SK-N-SH (cell line): ENCODE measurements at regions not wholly inside any gene's neighbourhood (a gene's known extent, or its start where the extent isn't known, plus 50 kb on each side); places are given as distances from the start of the nearest gene placed in this dataset.

ENCODE experiments used
- CTCF ChIA-PET: fragments of 300-600, 350-600 bp; formaldehyde crosslinking; extraction: SDS; loops from one replicate; lab custom pipeline; 2021; lab: Yijun Ruan, JAX
- POLR2A ChIA-PET: fragments of 350-600 bp; sonication (Branson Sonifier 250); formaldehyde crosslinking; extraction: SDS; loops from one replicate; lab custom pipeline; 2020; ENCODE audit warnings: antibody characterized with exemption, inconsistent platforms; lab: Yijun Ruan, JAX
- DNase-seq: peaks from one replicate; pipeline ENCODE4 v3.0.0; 2012
- H2AFZ ChIP-seq: fragments of 200-600 bp; sonication (generic); 2 replicates; pipeline ENCODE4 v1.8.1; 2016; ENCODE audit warnings: antibody characterized with exemption, mild to moderate bottlenecking, low read depth
- H3F3A ChIP-seq: fragments of 200-600 bp; sonication (generic); replicated peaks from 2 replicates; pipeline ENCODE3; 2016; ENCODE audit warnings: antibody characterized with exemption, mild to moderate bottlenecking; ENCODE audit not compliant: insufficient read depth
- H3K27ac ChIP-seq, 2 experiments: fragments of 200-500 bp in 1 of 2; fragments of 200-600 bp in 1 of 2; sonication (Bioruptor generic) in 1 of 2; sonication (generic), shearing (Covaris generic) in 1 of 2; 2 replicates each; pipeline versions ENCODE4 v1.5.1 to v1.6.1; 2014 to 2016; ENCODE audit warnings: low read depth in 2 of 2, inconsistent platforms in 1 of 2, low read length in 1 of 2, mild to moderate bottlenecking in 1 of 2, mixed read lengths in 1 of 2
- H3K27me3 ChIP-seq: fragments of 200-600 bp; sonication (generic), shearing (Covaris generic); 2 replicates; pipeline ENCODE4 v1.6.1; 2016; ENCODE audit warnings: mixed run types; ENCODE audit not compliant: insufficient read depth
- H3K36me3 ChIP-seq, 2 experiments: fragments of 200-500 bp in 1 of 2; fragments of 200-600 bp in 1 of 2; sonication (Bioruptor generic) in 1 of 2; sonication (generic) in 1 of 2; replicated peaks in 1 of 2; 2 replicates each; pipeline versions ENCODE3 to v1.5.1; 2014 to 2016; ENCODE audit warnings: low read length in 1 of 2, mild to moderate bottlenecking in 1 of 2; ENCODE audit not compliant: insufficient read depth in 2 of 2, control insufficient read depth in 1 of 2
- H3K4me1 ChIP-seq, 2 experiments: fragments of 200-500 bp in 1 of 2; fragments of 200-600 bp in 1 of 2; sonication (Bioruptor generic) in 1 of 2; sonication (generic), shearing (Covaris generic) in 1 of 2; 2 replicates each; pipeline versions ENCODE4 v1.5.1 to v1.6.1; 2014 to 2016; ENCODE audit warnings: low read depth in 1 of 2, low read length in 1 of 2, mixed run types in 1 of 2; ENCODE audit not compliant: insufficient read depth in 2 of 2, control insufficient read depth in 1 of 2
- H3K4me2 ChIP-seq: fragments of 200-600 bp; sonication (generic), shearing (Covaris generic); 2 replicates; pipeline ENCODE4 v1.6.1; 2017; ENCODE audit warnings: mixed run types
- H3K4me3 ChIP-seq, 2 experiments: fragments of 200-500 bp in 1 of 2; fragments of 200-600 bp in 1 of 2; sonication (Bioruptor generic) in 1 of 2; sonication (generic), shearing (Covaris generic) in 1 of 2; 2 replicates each; pipeline versions ENCODE4 v1.5.1 to v1.8.1; 2014 to 2016; ENCODE audit warnings: low read depth in 2 of 2, inconsistent platforms in 1 of 2, low read length in 1 of 2, mild to moderate bottlenecking in 1 of 2, mixed read lengths in 1 of 2, moderate library complexity in 1 of 2
- H3K79me2 ChIP-seq: fragments of 200-600 bp; sonication (generic); 2 replicates; pipeline ENCODE4 v1.8.1; 2017; ENCODE audit warnings: mild to moderate bottlenecking; ENCODE audit not compliant: insufficient read depth
- H3K9ac ChIP-seq: fragments of 200-600 bp; sonication (generic); 2 replicates; pipeline ENCODE4 v1.6.1; 2017; ENCODE audit warnings: mixed run types
- H3K9me2 ChIP-seq: fragments of 200-600 bp; sonication (generic); 2 replicates; pipeline ENCODE4 v1.6.1; 2017; ENCODE audit warnings: mixed run types
- H3K9me3 ChIP-seq: fragments of 200-600 bp; sonication (generic); 2 replicates; pipeline ENCODE4 v1.6.1; 2017; ENCODE audit warnings: mixed run types, mild to moderate bottlenecking, moderate library complexity
- H4K20me1 ChIP-seq: fragments of 200-600 bp; sonication (generic); 2 replicates; pipeline ENCODE4 v1.6.1; 2017; ENCODE audit warnings: mild to moderate bottlenecking, mixed run types; ENCODE audit not compliant: insufficient read depth
- CHD2 ChIP-seq: fragments of 150-350 bp; IDR thresholded peaks from 2 replicates; pipeline ENCODE4 v1.6.1; 2018; ENCODE audit warnings: low read length; ENCODE audit not compliant: partially characterized antibody
- FOSL2 ChIP-seq: IDR thresholded peaks from 2 replicates; pipeline ENCODE4 v1.4.0; 2012; ENCODE audit warnings: low read depth, mild to moderate bottlenecking, moderate library complexity, borderline replicate concordance
- GATA2 ChIP-seq: sonication (generic); formaldehyde crosslinking; IDR thresholded peaks from 2 replicates; pipeline ENCODE4 v1.5.0; 2020; ENCODE audit warnings: mild to moderate bottlenecking, missing genetic modification reagents
- JUND ChIP-seq: IDR thresholded peaks from 2 replicates; pipeline ENCODE4 v1.4.0; 2012
- MXI1 ChIP-seq: IDR thresholded peaks from 2 replicates; pipeline ENCODE4 v1.6.1; 2012; ENCODE audit warnings: mild to moderate bottlenecking, low read depth, low read length, improper control_type of control experiment
- RCOR1 ChIP-seq: fragments of 150-350 bp; IDR thresholded peaks from 2 replicates; pipeline ENCODE4 v1.6.1; 2017; ENCODE audit warnings: antibody characterized with exemption, low read length
- RFX5 ChIP-seq: IDR thresholded peaks from 2 replicates; pipeline ENCODE4 v1.6.1; 2012; ENCODE audit warnings: mild to moderate bottlenecking, improper control_type of control experiment, low read length
- TCF12 ChIP-seq: IDR thresholded peaks from 2 replicates; pipeline ENCODE4 v1.4.0; 2012
- YY1 ChIP-seq: IDR thresholded peaks from 2 replicates; pipeline ENCODE4 v1.4.0; 2012; ENCODE audit warnings: low read depth, mild to moderate bottlenecking
- WGBS: methylation state at CpG from one replicate; pipeline ENCODE4 v1.1.6; 2017; ENCODE audit warnings: low lambda C conversion rate; 5-methylcytosine and 5-hydroxymethylcytosine counted together
- TF ChIP-seq, protein P1 (sequence below): IDR thresholded peaks from 2 replicates; pipeline ENCODE4 v1.4.0; 2012; ENCODE audit warnings: low read depth
- TF ChIP-seq, protein P2 (sequence below): IDR thresholded peaks from 2 replicates; pipeline ENCODE4 v1.4.0; 2012; ENCODE audit warnings: low read depth, borderline replicate concordance
- TF ChIP-seq, protein P3 (sequence below): fragments of 150-350 bp; IDR thresholded peaks from 2 replicates; pipeline ENCODE4 v1.6.1; 2016; ENCODE audit warnings: mild to moderate bottlenecking, low read depth, low read length
- TF ChIP-seq, protein P4 (sequence below): fragments of 200-600 bp; sonication (generic); IDR thresholded peaks from 2 replicates; pipeline ENCODE4 v1.6.1; 2017; ENCODE audit warnings: antibody characterized with exemption, mild to moderate bottlenecking, moderate library complexity

DNA sequence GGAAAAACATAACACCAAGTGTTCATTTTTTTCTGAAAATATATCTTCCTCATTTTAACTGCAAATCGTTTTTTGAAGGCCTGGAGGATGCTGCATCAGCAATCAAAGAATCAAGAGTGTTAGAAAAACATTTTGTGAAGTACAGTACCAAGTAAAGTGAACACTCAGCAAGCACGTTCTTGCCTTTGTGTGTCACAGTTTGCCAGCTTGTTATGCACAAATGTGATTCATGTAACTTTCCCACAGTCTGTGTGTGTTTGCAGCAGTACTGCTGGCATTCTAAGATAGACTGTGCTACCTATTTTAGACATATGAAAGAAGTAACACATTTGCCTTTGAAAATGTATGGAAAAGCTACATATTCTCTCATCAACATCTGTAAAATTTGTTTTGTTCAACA lies 1617.7 kb downstream of the RPA4 start:
- POLR2A ChIA-PET: no interaction called here
- CTCF ChIA-PET: no interaction called here
- no peaks in the 10 kb centered on the region; the same call in 1 of the 2 replicates for H3K27me3 ChIP-seq
- no peaks in the 10 kb centered on the region for H3K9me2 ChIP-seq
- no peak overlapping the region for H2AFZ ChIP-seq
- no peaks in the 10 kb centered on the region for H3K79me2 ChIP-seq
- no peaks in the 10 kb centered on the region for H4K20me1 ChIP-seq
- H3K4me2 ChIP-seq: no peak overlapping the region
- no peak overlapping the region for H3K9ac ChIP-seq
- 0% methylated on average over 2 of the region's 2 CpGs for WGBS
- TF ChIP-seq RFX5 (no peak), CHD2 (no peak)
- TF ChIP-seq, protein P1, sequence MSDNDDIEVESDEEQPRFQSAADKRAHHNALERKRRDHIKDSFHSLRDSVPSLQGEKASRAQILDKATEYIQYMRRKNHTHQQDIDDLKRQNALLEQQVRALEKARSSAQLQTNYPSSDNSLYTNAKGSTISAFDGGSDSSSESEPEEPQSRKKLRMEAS: no peak
- TF ChIP-seq, protein P2, sequence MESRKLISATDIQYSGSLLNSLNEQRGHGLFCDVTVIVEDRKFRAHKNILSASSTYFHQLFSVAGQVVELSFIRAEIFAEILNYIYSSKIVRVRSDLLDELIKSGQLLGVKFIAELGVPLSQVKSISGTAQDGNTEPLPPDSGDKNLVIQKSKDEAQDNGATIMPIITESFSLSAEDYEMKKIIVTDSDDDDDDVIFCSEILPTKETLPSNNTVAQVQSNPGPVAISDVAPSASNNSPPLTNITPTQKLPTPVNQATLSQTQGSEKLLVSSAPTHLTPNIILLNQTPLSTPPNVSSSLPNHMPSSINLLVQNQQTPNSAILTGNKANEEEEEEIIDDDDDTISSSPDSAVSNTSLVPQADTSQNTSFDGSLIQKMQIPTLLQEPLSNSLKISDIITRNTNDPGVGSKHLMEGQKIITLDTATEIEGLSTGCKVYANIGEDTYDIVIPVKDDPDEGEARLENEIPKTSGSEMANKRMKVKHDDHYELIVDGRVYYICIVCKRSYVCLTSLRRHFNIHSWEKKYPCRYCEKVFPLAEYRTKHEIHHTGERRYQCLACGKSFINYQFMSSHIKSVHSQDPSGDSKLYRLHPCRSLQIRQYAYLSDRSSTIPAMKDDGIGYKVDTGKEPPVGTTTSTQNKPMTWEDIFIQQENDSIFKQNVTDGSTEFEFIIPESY: no peak
- TF ChIP-seq, protein P3, sequence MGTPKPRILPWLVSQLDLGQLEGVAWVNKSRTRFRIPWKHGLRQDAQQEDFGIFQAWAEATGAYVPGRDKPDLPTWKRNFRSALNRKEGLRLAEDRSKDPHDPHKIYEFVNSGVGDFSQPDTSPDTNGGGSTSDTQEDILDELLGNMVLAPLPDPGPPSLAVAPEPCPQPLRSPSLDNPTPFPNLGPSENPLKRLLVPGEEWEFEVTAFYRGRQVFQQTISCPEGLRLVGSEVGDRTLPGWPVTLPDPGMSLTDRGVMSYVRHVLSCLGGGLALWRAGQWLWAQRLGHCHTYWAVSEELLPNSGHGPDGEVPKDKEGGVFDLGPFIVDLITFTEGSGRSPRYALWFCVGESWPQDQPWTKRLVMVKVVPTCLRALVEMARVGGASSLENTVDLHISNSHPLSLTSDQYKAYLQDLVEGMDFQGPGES: no peak
- H3K4me1 ChIP-seq: no peaks in the 10 kb centered on the region
- H3K4me3 ChIP-seq: no peak overlapping the region
- no peaks in the 10 kb centered on the region for H3F3A ChIP-seq
- no peaks in the 10 kb centered on the region for H3K36me3 ChIP-seq
- H3K27ac ChIP-seq: no peak overlapping the region
- no peaks in the 10 kb centered on the region for H3K9me3 ChIP-seq
- DNase-seq: no peak

DNA sequence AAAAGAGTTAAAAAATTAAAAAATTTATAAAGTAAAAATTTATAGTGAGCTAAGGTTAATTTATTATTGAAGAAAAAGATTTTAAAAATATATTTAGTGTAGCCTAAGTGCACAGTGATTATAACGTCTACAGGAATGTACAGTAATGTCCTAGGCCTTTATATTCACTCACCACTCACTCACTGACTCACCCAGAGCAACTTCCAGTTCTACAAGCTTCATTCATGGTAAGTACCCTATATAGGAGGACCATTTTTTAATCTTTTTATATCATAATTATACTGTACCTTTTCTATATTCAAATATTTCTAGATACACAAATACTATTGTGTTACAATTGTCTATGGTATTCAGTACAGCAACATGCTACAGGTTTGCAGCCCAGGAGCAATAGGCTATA lies 1623.2 kb downstream of the RPA4 start:
- no peaks in the 10 kb centered on the region for H3K9me3 ChIP-seq
- H3K4me1 ChIP-seq: no peaks in the 10 kb centered on the region
- H3K36me3 ChIP-seq: no peaks in the 10 kb centered on the region
- no peaks in the 10 kb centered on the region for H3K9me2 ChIP-seq
- POLR2A ChIA-PET: no interaction called here
- no peak overlapping the region for H3K4me3 ChIP-seq
- H3K9ac ChIP-seq: no peak overlapping the region
- no peaks in the 10 kb centered on the region for H3K79me2 ChIP-seq
- TF ChIP-seq, protein P2: no peak
- TF ChIP-seq CHD2 (no peak), GATA2 (CRISPR knock-in tag) (no peak), JUND (no peak), YY1 (no peak), RCOR1 (no peak), MXI1 (no peak), TCF12 (no peak), FOSL2 (no peak)
- TF ChIP-seq, protein P4, sequence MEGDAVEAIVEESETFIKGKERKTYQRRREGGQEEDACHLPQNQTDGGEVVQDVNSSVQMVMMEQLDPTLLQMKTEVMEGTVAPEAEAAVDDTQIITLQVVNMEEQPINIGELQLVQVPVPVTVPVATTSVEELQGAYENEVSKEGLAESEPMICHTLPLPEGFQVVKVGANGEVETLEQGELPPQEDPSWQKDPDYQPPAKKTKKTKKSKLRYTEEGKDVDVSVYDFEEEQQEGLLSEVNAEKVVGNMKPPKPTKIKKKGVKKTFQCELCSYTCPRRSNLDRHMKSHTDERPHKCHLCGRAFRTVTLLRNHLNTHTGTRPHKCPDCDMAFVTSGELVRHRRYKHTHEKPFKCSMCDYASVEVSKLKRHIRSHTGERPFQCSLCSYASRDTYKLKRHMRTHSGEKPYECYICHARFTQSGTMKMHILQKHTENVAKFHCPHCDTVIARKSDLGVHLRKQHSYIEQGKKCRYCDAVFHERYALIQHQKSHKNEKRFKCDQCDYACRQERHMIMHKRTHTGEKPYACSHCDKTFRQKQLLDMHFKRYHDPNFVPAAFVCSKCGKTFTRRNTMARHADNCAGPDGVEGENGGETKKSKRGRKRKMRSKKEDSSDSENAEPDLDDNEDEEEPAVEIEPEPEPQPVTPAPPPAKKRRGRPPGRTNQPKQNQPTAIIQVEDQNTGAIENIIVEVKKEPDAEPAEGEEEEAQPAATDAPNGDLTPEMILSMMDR: no peak
- TF ChIP-seq, protein P1: no peak
- CTCF ChIA-PET: no interaction called here
- no peak overlapping the region for H2AFZ ChIP-seq
- H4K20me1 ChIP-seq: no peaks in the 10 kb centered on the region
- no peak for DNase-seq
- 11% methylated on average over 1 of the region's 1 CpG for WGBS
- no peaks in the 10 kb centered on the region for H3F3A ChIP-seq
- H3K4me2 ChIP-seq: no peak overlapping the region
- H3K27ac ChIP-seq: no peak overlapping the region
- no peaks in the 10 kb centered on the region; the same call in 1 of the 2 replicates for H3K27me3 ChIP-seq
